ENCODE measurements at regions not wholly inside any gene's neighbourhood (a gene's known extent, or its start where the extent isn't known, plus 50 kb on each side); places are given as distances from the start of the nearest gene placed in this dataset.

- TF ChIP-seq POLR2A (IDR thresholded peaks at IDR 0.05) = no peak
- TF ChIP-seq CTCF (IDR thresholded peaks at IDR 0.05) = no peak
- intact Hi-C loops (cut with DNase I) = no loop called here
- WGBS, 4 donors = 91 to 100% (median 95%) methylated on average over 1 of the region's 1 CpG
- no peaks in the 10 kb centered on the region for H3K27me3 ChIP-seq
- no peak overlapping the region for H3K27ac ChIP-seq
- no peak overlapping the region for H3K4me3 ChIP-seq
- H3K4me1 ChIP-seq (replicated peaks in 1 of 2) = no peaks in the 10 kb centered on the region
- H3K9me3 ChIP-seq (replicated peaks in 1 of 3) = no peaks in the 10 kb centered on the region
- no peak for DNase-seq
- no peaks in the 10 kb centered on the region for H3K36me3 ChIP-seq (replicated peaks in 1 of 2)
Measured at GRCh38 chr3:117939425-117940027, 1095.1 kb downstream of the IGSF11 start.

- Histone ChIP-seq H3K9me3 (replicated peaks in 1 of 3) (no peaks in the 10 kb centered on the region), H3K4me1 (replicated peaks in 1 of 2) (no peaks in the 10 kb centered on the region), H3K4me3 (no peak overlapping the region), H3K27ac (no peak overlapping the region), H3K36me3 (replicated peaks in 1 of 2) (no peaks in the 10 kb centered on the region), H3K27me3 (no peaks in the 10 kb centered on the region)
- intact Hi-C loops (cut with DNase I) = no loop called here
- no peak for DNase-seq
- TF ChIP-seq POLR2A (IDR thresholded peaks at IDR 0.05) = no peak
- TF ChIP-seq CTCF (IDR thresholded peaks at IDR 0.05) = no peak
Measured at GRCh38 chr3:117941015-117941414, 1093.6 kb downstream of the IGSF11 start.

- Histone ChIP-seq H3K27me3 (no peaks in the 10 kb centered on the region), H3K4me1 (replicated peaks in 1 of 2) (no peaks in the 10 kb centered on the region), H3K9me3 (replicated peaks in 1 of 3) (no peaks in the 10 kb centered on the region), H3K27ac (no peak overlapping the region), H3K4me3 (no peak overlapping the region), H3K36me3 (replicated peaks in 1 of 2) (no peaks in the 10 kb centered on the region)
- no peak for DNase-seq
- intact Hi-C loops (cut with DNase I) = no loop called here
- TF ChIP-seq CTCF (IDR thresholded peaks at IDR 0.05) (no peak), POLR2A (IDR thresholded peaks at IDR 0.05) (no peak)
- 90 to 95% (median 93%) methylated on average over 4 of the region's 4 CpGs for WGBS, 4 donors
Measured at GRCh38 chr3:117941756-117942155, 1092.9 kb downstream of the IGSF11 start.

- H3K9me3 ChIP-seq (replicated peaks in 1 of 3) = no peaks in the 10 kb centered on the region
- intact Hi-C loops (cut with DNase I) = no loop called here
- no peaks in the 10 kb centered on the region for H3K27me3 ChIP-seq
- TF ChIP-seq POLR2A (IDR thresholded peaks at IDR 0.05) (no peak), CTCF (IDR thresholded peaks at IDR 0.05) (no peak)
- H3K36me3 ChIP-seq (replicated peaks in 1 of 2) = no peaks in the 10 kb centered on the region
- DNase-seq = no peak
- no peak overlapping the region for H3K4me3 ChIP-seq
- H3K27ac ChIP-seq = no peak overlapping the region
- 85 to 96% (median 88%) methylated on average over 1 of the region's 1 CpG for WGBS, 4 donors
- peaks cover 0 to 3% of the 10 kb centered on the region in 2 donors for H3K4me1 ChIP-seq (replicated peaks in 1 of 2)
Measured at GRCh38 chr3:117954131-117954530, 1080.5 kb downstream of the IGSF11 start.

All from adrenal gland (tissue), 9 donors.